ENCODE measurements at regions not wholly inside any gene's neighbourhood (a gene's known extent, or its start where the extent isn't known, plus 50 kb on each side); places are given as distances from the start of the nearest gene placed in this dataset.
"Not testable (repeated sequence)": the region's sequence is repeated elsewhere in the genome, so short reads cannot be mapped to it uniquely, and the experiment has no call there.

- no peak for DNase-seq (ENCODE audit: low read depth in 1 of 2, low spot score in 1 of 2)
Measured at GRCh38 chr7:114802632-114803031, 119.3 kb upstream of the MDFIC start.

DNA sequence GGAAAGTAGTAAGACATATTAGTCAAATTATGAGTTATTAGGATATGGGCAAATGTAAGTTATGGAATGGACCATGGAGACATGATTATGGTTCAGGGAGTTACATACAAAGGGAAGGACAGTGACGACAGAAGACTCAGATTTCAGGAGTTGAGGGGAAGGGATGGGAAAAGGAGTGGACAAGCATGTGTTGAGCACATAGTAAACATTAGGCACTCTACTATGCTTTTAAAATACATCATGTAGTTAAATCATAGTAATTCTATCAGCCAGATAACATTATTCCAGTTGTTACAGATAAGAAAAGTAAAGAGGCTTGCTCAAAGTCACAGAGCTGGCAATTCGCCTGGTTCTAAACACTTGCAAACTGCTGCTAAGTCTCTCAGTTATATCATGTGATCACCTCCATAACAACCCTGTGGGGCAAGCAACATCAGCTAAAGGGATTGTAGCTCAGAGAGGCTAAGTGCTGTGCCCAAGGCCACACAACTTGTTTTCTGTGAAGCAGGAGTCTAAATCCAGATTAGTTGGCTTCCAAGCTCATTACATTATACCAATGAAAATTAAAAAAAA, 115.2 kb upstream of the MDFIC start:
- DNase-seq (ENCODE audit: low read depth in 1 of 2, low spot score in 1 of 2) = no peak

DNA sequence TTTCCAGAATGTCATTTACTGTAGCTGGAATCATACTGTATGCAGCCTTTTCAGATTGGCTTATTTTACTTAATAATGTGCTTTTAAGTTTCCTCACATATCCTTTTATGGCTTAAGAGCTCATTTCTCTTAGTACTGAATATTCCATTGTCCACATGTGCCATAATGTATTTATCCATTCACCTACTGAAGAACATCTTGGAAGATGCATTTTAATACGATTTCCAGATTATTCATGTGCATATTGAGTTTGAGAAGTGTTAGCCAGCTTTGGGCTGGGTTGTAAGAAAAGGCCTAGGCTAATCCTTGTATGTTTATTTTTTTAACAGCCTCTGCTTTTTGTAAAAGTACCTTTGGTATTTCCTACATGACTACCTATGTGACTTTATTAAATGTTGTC, 109.3 kb upstream of the MDFIC start:
- DNase-seq (ENCODE audit: low read depth in 1 of 2, low spot score in 1 of 2) = no peak

DNA sequence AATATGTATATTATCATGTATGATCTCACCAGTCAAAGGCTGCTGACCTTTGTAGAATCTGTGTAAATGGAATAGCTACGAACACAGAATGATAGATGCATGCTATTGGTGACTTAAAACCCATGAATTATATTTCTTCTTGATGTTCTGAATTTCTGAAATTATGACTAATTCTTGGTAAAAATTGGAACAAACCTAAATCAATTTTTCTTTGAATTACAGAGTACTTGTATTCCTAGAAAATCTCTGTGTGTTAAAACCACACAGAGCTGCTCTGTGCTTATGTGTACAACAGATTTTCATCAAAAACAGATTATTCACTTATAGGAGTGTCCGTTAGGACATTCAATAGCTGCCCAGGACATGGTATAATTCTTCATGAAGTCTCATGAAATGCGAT, 108.3 kb upstream of the MDFIC start:
- DNase-seq (ENCODE audit: low read depth in 1 of 2, low spot score in 1 of 2) = no peak

- DNase-seq (ENCODE audit: low read depth in 1 of 2, low spot score in 1 of 2) = not testable (repeated sequence)
Measured at GRCh38 chr7:114817036-114817435, 104.9 kb upstream of the MDFIC start.

- no peak for DNase-seq (ENCODE audit: low read depth in 1 of 2, low spot score in 1 of 2)
Measured at GRCh38 chr7:114818501-114818900, 103.4 kb upstream of the MDFIC start.

DNA sequence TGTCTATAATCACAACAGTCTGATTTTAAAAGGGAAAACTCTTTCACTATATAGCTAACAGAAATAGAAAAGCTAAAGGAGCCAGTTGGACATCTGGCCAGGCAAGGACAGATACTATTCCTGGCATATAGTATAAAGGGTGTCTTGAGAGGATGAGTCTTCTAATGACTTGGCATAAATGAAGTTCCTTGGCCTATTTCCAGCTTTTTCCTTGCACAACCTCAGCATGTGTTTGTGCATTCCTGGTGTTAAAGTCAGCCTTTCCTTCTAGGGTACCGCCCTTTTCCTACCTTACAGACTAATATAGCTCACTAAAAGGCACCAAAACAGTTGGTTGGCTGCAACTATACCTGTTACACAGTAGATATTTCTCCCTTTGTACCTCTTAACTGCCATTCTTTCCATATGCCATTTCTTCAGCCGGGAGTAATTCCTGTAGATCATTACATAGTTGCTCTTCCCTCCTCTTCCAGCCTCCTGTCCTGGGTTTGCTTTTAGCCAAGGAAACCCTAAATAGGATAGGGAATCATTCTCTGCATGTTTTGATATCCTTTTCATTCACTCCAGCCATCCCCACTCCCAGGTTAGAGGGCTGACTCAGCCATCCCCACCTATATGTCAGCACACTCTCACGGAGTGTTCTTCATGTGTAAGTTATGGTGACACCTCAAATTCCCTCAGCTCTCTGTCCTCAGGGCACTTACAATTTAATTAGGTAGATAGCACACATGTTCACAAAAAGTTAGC, 102.1 kb upstream of the MDFIC start:
- no peak for DNase-seq (ENCODE audit: low read depth in 1 of 2, low spot score in 1 of 2)

GRCh38 chr7:114821030-114821900, 100.6 kb upstream of the MDFIC start:
- DNase-seq (ENCODE audit: low read depth in 1 of 2, low spot score in 1 of 2) = no peak

GRCh38 chr7:114822131-114822530, 99.8 kb upstream of the MDFIC start:
- no peak for DNase-seq (ENCODE audit: low read depth in 1 of 2, low spot score in 1 of 2)

DNA sequence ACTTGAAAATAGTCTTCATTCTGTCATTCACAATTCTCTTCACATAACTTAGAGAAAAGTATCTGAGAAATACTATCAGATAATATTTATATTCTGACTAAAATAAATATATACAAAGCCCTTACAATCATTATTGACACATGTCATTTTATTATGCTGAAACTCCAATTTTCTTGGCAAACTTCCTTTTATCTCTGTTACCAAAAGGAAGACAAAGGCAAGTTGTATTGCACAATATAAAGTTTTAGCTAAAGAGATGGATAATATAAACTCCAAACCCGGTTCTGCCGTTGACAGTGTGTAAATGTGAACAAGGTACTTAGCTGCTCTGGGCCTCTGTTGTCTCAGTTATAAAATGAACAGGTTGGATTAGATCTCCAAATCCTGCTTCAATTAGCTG, 99.0 kb upstream of the MDFIC start:
- no peak for DNase-seq (ENCODE audit: low read depth in 1 of 2, low spot score in 1 of 2)

GRCh38 chr7:114823290-114823689, 98.6 kb upstream of the MDFIC start:
- no peak for DNase-seq (ENCODE audit: low read depth in 1 of 2, low spot score in 1 of 2)

- DNase-seq (ENCODE audit: low read depth in 1 of 2, low spot score in 1 of 2) = peak in 1 of 2 donors; percentile 32
Measured at GRCh38 chr7:114825423-114825951, 96.4 kb upstream of the MDFIC start.

- DNase-seq (ENCODE audit: low read depth in 1 of 2, low spot score in 1 of 2) = no peak
Measured at GRCh38 chr7:114830952-114831351, 90.9 kb upstream of the MDFIC start.

GRCh38 chr7:114832906-114833595, 88.8 kb upstream of the MDFIC start:
- no peak for DNase-seq (ENCODE audit: low read depth in 1 of 2, low spot score in 1 of 2)

DNA sequence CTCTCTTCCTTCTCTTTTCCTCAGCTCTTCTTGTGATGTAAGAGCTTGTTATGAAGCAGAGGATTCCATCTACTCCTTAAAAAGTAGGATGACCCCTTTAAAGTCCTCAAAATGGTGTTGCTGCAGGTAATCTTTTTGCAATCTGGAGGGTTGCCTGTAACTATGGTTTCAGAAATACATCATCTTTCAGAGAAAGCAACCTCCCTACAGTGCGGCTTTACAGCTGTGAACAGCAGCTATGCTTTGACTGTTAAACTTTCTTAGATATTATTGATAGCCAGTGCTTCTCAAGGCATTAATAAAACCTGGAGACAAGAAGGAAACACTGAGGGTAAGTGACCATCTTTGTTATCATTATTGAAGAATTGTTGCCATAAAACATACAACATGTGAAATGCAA, 86.6 kb upstream of the MDFIC start:
- DNase-seq (ENCODE audit: low read depth in 1 of 2, low spot score in 1 of 2) = no peak

GRCh38 chr7:114835861-114836260, 86.0 kb upstream of the MDFIC start:
- DNase-seq (ENCODE audit: low read depth in 1 of 2, low spot score in 1 of 2) = no peak

DNA sequence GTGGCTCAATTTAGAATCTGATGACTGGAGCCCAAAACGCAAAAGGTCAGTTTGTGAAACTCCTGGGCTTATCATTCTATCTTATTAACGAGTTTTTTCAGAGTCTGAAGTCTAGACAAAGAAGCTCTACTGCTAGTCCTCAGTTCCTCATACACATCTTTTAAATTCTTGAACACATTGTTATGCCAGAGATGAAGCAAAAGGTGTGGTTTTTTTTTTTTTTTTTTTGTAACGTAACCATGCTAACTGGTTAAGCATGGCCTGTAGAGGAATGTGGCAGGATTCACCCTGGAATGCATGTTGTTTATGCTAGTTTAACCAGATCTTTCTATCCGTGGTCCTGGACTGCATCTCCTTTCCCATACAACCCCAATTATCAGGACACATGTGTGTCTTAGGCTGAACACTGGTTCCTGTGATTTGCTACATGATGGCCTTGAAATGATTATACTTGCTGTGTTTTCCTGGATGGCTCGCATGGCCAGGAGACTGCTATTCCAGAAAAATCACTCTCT, 79.3 kb upstream of the MDFIC start:
- no peak for DNase-seq (ENCODE audit: low read depth in 1 of 2, low spot score in 1 of 2)

DNA sequence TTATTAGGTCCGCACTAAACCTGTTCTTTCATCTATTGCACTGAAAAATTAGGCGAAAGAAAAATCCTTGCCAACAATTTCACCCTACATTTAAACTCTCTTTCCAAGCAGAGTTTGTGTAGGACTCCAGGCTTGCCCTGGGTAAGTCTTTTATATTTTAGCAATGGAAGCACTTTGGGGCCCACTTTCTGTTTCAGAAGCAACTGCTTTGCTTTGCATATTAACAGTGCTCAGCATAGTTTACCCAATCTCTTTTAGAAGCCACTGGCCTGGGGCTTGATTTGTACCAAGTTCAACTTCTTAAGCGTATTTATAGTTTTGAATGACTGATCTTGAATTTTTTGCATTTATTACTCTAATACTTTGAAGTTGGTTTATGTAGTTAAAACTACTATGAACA, 78.8 kb upstream of the MDFIC start:
- no peak for DNase-seq (ENCODE audit: low read depth in 1 of 2, low spot score in 1 of 2)

DNA sequence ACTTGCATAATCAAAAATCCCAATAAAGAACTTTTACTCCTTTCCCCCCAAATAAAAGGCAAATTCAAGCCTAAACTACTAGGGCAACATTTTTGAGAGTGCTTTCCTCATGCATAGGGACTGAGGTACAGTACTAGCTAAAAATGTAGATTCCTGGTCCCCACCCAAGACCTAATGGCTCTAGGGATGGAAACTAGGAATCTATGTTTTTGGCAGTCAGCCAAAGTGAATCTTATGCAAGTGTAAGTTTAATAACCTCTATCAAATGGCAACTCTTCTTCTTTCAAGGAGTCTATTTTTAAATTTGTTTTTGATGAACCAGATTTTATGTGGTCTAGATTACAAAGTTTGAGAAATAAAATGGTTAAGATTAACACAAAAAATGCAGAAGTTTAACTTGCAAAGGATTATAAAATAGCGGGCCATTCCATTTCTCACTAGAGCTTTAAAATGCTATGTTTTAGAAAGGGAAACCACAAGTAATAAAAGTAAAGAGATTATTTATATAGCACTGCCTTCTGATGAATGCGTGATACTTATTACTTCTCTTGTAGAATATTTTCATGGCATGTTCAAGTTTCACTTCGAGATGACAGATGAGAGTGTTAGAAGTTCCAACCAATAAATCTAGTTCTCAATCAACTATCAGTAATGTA, 70.4 kb upstream of the MDFIC start:
- DNase-seq (ENCODE audit: low read depth in 1 of 2, low spot score in 1 of 2) = no peak

DNA sequence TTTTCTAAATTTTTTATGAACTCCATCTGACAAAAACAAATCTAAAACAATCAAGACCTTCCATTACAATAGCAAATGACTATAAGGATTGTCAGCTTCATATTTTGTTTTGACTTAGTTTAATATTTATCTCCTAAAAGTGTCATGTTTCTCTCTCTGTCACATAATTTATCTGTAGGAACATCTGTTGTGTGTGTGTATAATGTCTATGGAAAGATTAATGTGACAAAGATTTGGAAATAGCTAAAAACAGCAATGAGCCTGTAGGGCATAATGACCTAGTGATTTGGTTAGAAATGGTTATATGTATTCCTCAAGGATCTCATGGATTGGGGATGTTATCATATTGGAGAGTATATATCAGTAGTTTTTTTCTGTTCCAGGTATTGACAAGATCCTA, 69.6 kb upstream of the MDFIC start:
- DNase-seq (ENCODE audit: low read depth in 1 of 2, low spot score in 1 of 2) = no peak

DNA sequence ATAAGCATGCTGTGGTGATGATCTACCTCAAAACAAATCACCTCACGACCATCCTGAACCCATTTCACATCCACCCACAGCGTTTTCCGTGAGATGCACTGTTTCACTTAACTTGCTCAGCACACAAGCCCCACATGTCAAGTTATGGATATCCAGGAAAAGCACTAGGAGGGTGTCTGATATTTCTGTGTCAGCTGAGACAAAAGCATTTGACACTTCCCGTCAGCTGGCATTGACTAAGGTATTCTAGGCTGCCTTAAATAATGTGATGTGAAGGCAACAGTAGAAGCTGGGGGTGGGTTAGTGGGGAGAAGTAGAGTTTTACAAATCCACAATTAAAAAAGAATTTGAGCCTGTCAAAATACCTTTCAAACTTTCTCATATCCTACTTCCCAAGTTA, 68.7 kb upstream of the MDFIC start:
- DNase-seq (ENCODE audit: low read depth in 1 of 2, low spot score in 1 of 2) = no peak

All from activated T-helper 1 cell treated with anti-CD3 and anti-CD28 coated beads, Interleukin-2, amount 50 U/mL, for 16 hours (primary cell).